Astrocyte of the hippocampus (primary cell): ENCODE measurements at regions not wholly inside any gene's neighbourhood (a gene's known extent, or its start where the extent isn't known, plus 50 kb on each side); places are given as distances from the start of the nearest gene placed in this dataset.

Source experiments
- DNase-seq: peaks from one replicate; pipeline ENCODE4 v3.0.0; 2011; ENCODE audit warnings: low read depth, low spot score

- DNase-seq: peak; percentile 65
Observed at GRCh38 chr4:187309456-187309855, 585.8 kb upstream of the FAT1 start.

DNA sequence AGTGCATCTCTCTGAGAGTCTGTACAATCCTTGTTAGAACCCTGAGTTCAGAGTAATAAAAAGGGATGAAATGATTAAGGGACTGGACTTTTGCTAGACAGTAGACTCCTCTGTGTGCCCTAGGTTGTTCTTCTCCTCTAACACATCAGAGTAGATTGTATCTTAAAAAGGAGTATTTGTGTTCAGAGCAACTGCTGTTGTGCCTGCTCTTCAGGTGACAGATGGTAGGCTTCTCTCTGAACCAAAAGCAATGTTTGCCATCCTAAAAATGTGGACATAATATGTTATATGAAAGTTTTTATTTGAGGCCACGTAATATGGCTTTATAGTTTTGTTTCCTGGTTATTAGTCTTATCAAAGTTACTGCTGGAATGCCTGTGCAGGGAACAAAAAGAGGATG is 588.6 kb upstream of the FAT1 start:
- no peak for DNase-seq

DNA sequence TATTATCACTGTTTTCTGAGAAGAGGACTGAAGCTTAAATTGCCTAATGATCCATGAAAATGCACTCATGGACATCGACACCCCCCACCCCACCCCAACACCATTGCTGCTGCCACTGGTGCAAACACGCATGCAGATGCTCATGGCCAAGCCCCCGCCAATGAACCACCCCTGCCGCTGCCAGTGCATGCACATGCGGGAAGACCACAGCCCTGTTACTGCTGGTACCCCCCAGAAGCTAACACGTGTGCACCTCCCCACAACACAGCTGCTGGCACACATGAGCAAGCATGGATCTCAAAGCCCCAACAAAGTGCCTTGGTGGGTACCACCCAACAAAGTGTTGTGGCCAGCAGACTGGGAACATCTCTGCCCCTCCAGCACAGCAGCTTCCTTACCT is 594.1 kb upstream of the FAT1 start:
- DNase-seq: no peak

GRCh38 chr4:187321711-187322110 is 598.1 kb upstream of the FAT1 start:
- DNase-seq: peak; percentile 42

DNA sequence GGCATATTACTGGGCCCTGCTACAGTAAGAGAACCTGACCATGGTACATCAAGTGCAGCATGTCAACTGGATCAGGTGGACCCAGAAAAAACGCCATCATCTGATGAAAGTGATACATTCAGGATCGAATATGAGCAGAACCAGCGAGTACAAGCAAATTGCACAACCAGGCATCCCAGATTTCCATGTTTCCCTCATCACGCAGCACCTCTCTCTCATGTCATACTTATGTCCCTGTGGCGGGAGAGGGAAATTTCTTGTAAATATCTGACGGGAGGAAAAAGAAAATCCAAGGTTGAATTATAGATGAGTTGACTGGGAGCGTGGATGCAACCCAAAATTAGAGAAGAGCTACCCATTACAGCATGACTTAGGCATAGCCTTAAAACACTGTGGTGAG is 608.5 kb upstream of the FAT1 start:
- no peak for DNase-seq

DNA sequence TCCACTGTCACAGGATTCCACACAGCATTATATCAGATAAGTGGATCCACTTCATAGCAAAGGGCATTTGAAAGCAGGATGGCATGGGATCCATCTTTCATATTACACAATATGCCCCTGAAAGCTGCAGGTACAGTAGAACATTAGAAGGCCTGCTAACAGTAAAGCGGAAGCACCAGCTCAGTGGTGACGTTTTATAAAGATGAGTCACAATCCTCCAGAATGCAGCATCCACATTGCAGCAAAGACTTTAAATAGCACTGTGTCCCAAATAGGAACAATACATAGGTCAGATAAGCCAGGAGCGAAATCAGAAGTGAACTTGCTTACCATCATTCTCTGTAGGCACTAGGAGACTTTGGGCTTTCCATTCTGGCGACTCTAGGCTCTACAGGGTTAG is 609.5 kb upstream of the FAT1 start:
- DNase-seq: peak; percentile 12

- DNase-seq: no peak
Observed at GRCh38 chr4:187335339-187335738, 611.7 kb upstream of the FAT1 start.

- DNase-seq: no peak
Observed at GRCh38 chr4:187354740-187355139, 631.1 kb upstream of the FAT1 start.

GRCh38 chr4:187357045-187357643 is 633.5 kb upstream of the FAT1 start:
- DNase-seq: no peak

DNA sequence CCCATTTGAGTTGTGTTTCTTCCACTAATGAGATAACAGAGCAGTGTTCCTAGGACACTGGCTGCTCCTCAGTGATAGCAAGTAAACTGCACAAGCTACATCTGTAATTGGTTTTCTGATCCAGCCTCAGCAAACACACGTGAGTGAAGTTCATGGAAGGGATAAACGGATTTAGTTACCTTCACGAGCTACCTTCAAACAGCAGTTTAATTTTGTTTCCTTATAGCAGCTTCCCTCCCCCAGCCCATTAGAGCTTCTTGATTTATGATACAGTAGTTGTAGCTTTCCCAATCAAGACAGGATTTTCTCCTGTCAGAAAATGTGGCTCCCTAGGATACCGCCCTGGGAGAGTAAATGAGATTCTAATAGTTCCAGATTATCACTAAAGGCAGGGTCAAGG is 634.2 kb upstream of the FAT1 start:
- no peak for DNase-seq

GRCh38 chr4:187362937-187363857 is 632.4 kb upstream of the ZFP42 start:
- peak; percentile 78 for DNase-seq

DNA sequence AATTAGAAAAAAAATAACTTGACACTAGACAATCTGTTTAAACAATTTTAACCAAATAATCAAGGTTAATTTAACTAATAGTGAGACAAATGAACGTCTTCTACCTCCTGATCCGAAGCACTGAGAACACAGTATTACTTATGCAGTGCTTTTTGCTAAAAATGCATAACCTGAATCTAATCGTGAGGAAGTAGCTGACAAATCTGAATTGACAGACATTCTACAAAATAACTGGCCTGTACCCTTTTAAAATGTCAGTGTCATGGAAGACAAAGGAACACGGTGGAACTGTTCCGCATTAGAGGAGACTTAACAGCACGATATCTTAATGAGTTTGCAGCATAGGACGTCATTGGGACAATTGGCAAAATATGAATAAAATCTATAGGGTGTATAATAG is 631.2 kb upstream of the ZFP42 start:
- DNase-seq: no peak

DNA sequence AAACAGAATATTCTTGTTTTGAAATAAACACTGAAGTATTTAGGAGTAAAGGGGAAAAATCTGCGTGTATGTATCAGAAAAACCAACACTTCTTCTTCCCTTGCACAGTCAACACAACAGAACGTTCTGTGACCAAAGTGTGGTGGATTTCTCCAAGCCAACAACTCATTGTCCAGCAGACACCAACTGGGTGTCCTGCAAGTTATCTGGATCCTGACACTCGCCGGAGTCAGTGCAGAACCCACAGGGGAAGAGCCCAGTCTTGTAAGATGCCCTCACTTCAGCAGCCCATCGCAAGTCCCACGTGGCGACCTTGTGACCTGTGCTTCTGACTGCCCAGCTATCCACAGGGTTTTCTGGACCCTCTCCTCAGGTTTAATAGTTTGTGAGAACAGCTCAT is 630.7 kb upstream of the ZFP42 start:
- DNase-seq: no peak

DNA sequence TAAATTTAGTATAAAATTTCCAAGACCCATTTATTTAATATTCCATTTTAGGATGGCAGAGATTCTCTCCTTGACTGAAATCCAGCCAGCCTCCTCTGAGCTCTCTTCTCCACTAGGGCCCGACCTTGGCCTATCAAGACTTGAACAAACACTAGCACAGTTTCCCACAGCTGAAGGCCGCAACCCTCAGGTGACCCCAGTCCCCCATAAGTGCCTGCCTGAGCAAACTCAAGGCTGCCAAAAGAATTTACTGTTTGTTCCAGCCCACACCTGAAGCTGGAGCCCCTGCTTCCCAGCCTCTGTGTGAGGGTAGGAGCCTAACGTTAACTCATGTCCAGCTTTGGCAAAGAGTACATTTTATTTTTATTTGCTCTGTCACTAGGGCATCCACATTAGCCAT is 629.0 kb upstream of the ZFP42 start:
- no peak for DNase-seq

GRCh38 chr4:187370918-187371317 is 624.7 kb upstream of the ZFP42 start:
- no peak for DNase-seq

DNA sequence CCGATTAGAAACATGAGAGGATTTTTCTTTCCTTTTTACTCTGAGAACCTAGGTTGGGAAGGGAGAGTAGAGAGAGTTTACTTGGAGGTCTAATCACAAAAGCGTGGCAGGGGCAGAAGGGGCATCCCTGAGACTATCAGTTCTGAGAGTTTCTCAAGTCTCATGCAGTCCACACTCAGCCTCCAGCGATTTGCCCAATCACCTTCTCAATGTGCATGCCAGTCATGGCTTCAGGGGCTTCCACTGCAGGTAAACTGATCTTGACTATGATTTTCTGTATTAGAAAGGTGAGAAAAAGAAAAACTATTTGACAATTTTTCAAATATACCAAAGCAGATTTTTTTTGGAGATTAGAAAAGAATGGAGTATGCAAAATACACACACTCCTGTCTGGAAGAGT is 617.1 kb upstream of the ZFP42 start:
- DNase-seq: no peak

DNA sequence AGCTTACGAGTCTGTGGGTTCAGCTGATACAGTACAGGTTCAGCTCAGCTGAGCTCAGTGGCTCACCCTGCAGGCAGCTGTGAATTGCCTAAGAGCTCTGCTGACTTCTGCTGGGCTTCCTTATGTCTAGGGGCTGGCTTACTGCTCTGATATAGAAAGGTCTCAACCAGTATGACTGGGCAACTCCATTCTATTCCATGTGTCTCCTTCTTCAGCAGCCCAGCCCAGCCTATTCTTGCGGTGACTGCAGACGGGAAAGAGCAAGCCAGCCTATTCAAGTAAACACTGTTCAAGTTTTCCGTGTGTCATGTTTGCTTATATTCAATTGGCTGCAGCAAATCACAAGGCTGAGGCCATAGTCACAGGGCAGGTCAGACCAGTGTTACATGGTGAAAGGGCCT is 615.4 kb upstream of the ZFP42 start:
- no peak for DNase-seq

GRCh38 chr4:187383181-187383580 is 612.4 kb upstream of the ZFP42 start:
- no peak for DNase-seq

DNA sequence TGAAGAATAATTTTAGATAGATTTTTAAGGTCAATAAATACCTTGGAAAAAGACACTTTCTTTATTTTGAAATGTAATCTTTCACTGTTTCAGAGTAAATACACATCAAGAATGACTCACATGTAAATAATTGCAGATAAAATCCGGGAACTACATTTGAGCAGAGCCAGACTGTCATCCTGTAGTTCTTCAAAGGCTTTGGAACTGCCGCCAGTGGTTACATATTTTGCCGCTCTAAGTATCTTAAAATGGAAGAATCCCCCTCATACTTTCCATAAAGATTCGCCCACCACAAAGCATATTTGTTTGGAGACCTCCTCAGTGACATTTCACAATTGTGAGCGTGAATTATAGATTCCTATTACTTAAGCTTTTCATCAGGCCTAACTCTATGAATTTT is 607.8 kb upstream of the ZFP42 start:
- peak; percentile 15 for DNase-seq

GRCh38 chr4:187389420-187389819 is 606.2 kb upstream of the ZFP42 start:
- no peak for DNase-seq

DNA sequence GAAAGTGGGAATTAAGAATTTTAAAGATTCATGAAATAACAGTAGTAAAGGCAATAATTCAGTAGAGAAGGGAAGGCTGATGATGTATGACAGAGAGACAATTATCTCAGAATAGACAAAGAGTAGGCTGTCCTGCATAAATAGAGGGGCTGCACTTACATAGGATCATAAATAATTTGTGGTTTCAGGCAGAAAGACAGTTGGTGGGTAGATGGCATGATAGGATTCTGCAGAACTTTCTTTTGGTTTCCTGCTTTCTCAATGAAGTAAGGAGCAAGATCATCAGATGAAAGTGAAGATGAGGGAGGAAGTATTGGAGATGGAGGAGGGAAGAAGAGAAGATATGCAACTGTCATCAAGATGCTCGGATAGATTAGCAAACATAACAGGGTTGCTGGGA is 604.9 kb upstream of the ZFP42 start:
- DNase-seq: no peak

DNA sequence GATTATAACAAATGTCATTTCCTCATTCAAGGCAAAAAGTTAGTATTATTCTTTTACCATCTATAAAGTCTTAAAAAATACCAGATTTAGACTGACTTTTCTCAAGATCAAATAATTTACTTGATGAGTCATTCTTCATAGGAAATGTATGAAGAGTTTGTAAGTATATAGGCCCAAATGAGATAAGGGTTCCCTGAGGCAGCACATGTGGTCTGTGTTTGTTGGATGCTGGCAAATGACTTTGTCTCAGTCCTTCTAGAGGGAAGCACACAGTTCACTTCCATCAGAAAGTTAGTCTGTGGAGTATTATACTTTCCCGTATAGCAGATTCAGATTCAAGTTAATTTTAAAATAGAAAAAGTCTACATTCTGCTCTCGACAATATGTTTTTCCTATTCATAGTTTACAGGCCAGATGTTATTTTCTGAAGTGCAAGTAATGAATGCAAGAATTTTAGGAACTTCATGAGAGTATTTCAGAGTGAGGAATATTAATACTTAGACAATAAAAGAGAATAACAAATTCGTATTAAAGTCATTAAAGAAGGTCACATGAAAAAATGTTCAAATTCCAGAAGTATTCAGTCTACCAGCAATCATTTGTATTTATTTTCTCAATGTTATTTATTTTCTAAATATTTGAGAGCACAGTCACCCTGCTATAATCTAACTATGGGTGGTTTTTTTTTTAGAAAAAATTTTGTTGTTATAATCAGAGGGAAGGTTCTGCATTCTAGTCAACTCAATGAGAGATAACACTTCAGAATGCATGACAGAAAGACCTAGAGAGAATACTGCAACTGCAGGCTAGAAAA is 601.8 kb upstream of the ZFP42 start:
- no peak for DNase-seq
